ENCODE measurements at regions not wholly inside any gene's neighbourhood (a gene's known extent, or its start where the extent isn't known, plus 50 kb on each side); places are given as distances from the start of the nearest gene placed in this dataset.

GRCh38 chr18:45526114-45526841 is 89.0 kb upstream of the SLC14A2 start:
- Mint-ChIP-seq H3K36me3 (ENCODE audit: low read depth) (no peaks in the 10 kb centered on the region), H3K9me3 (no peaks in the 10 kb centered on the region), H3K27me3 (peaks cover 7% of the 10 kb centered on the region), H3K27ac (no peak overlapping the region), H3K4me3 (no peak overlapping the region), H3K4me1 (no peaks in the 10 kb centered on the region)
- ATAC-seq (ENCODE audit: low read depth): no peak
- intact Hi-C loops (cut with micrococcal nuclease): no loop called here
- CTCF ChIA-PET: no interaction called here
- DNase-seq: no peak
- POLR2A ChIA-PET: no interaction called here
- no peak for TF ChIP-seq CTCF (IDR thresholded peaks at IDR 0.05)

GRCh38 chr18:45527891-45528290 is 87.4 kb upstream of the SLC14A2 start:
- Mint-ChIP-seq H3K4me3 (no peak overlapping the region), H3K27me3 (peaks cover 7% of the 10 kb centered on the region), H3K27ac (no peak overlapping the region), H3K36me3 (ENCODE audit: low read depth) (no peaks in the 10 kb centered on the region), H3K9me3 (peaks cover 2% of the 10 kb centered on the region), H3K4me1 (no peaks in the 10 kb centered on the region)
- ChIA-PET CTCF (no interaction called here), POLR2A (no interaction called here)
- TF ChIP-seq CTCF (IDR thresholded peaks at IDR 0.05): no peak
- ATAC-seq (ENCODE audit: low read depth) (no peak), DNase-seq (no peak)
- intact Hi-C loops (cut with micrococcal nuclease): no loop called here

- Mint-ChIP-seq H3K4me1 (no peaks in the 10 kb centered on the region), H3K36me3 (ENCODE audit: low read depth) (no peaks in the 10 kb centered on the region), H3K27ac (no peak overlapping the region), H3K27me3 (peaks cover 5% of the 10 kb centered on the region), H3K9me3 (peaks cover 2% of the 10 kb centered on the region), H3K4me3 (no peak overlapping the region)
- TF ChIP-seq CTCF (IDR thresholded peaks at IDR 0.05): no peak
- DNase-seq (no peak), ATAC-seq (ENCODE audit: low read depth) (no peak)
- CTCF ChIA-PET: no interaction called here
- POLR2A ChIA-PET: no interaction called here
- intact Hi-C loops (cut with micrococcal nuclease): no loop called here
These were observed 86.5 kb upstream of the SLC14A2 start for GRCh38 chr18:45528712-45529336.

GRCh38 chr18:45538444-45538843 is 76.8 kb upstream of the SLC14A2 start:
- Mint-ChIP-seq H3K27ac (no peak overlapping the region), H3K4me1 (no peaks in the 10 kb centered on the region), H3K36me3 (ENCODE audit: low read depth) (no peaks in the 10 kb centered on the region), H3K4me3 (no peak overlapping the region), H3K9me3 (peaks cover 2% of the 10 kb centered on the region), H3K27me3 (peaks cover 10% of the 10 kb centered on the region)
- ChIA-PET POLR2A (no interaction called here), CTCF (no interaction called here)
- intact Hi-C loops (cut with micrococcal nuclease): no loop called here
- DNase-seq: no peak
- no peak for ATAC-seq (ENCODE audit: low read depth)
- TF ChIP-seq CTCF (IDR thresholded peaks at IDR 0.05): no peak

GRCh38 chr18:45539491-45539891 is 75.8 kb upstream of the SLC14A2 start:
- Mint-ChIP-seq H3K4me1 (no peaks in the 10 kb centered on the region), H3K4me3 (no peak overlapping the region), H3K9me3 (peaks cover 2% of the 10 kb centered on the region), H3K27ac (no peak overlapping the region), H3K27me3 (peaks cover 8% of the 10 kb centered on the region), H3K36me3 (ENCODE audit: low read depth) (no peaks in the 10 kb centered on the region)
- DNase-seq: no peak
- TF ChIP-seq CTCF (IDR thresholded peaks at IDR 0.05): no peak
- no peak for ATAC-seq (ENCODE audit: low read depth)
- intact Hi-C loops (cut with micrococcal nuclease): no loop called here
- CTCF ChIA-PET: no interaction called here
- POLR2A ChIA-PET: no interaction called here
